Heart right ventricle (tissue), 16 donors: ENCODE measurements at regions not wholly inside any gene's neighbourhood (a gene's known extent, or its start where the extent isn't known, plus 50 kb on each side); places are given as distances from the start of the nearest gene placed in this dataset.

Experiments
- ATAC-seq, 8 donors: fragments of 200-7000 bp; cut with Tn5 transposase; one replicate each; pipeline ENCODE4 v1.9.1; 2020; ENCODE audit warnings: mild to moderate bottlenecking in 8 of 8, moderate library complexity in 8 of 8, moderate number of reproducible peaks in 1 of 8
- DNase-seq, 2 donors: peaks; one replicate each; pipeline ENCODE4 v3.0.0-alpha.2; 2020
- H3K27ac ChIP-seq, 10 donors: fragments of 200-600 bp; sonication (generic) in 2 of 10; one replicate each; pipeline versions ENCODE4 v1.5.0 to v1.8.0; 2020 to 2022; ENCODE audit warnings: mild to moderate bottlenecking in 3 of 10
- H3K27me3 ChIP-seq, 7 donors: fragments of 200-600 bp; one replicate each; pipeline ENCODE4 v1.8.0; 2021 to 2022; ENCODE audit warnings: mild to moderate bottlenecking in 2 of 7
- H3K36me3 ChIP-seq, 9 donors: fragments of 200-600 bp; sonication (generic) in 1 of 9; one replicate each; pipeline versions ENCODE4 v1.5.0 to v1.8.0; 2020 to 2022; ENCODE audit warnings: mild to moderate bottlenecking in 2 of 9
- H3K4me1 ChIP-seq, 9 donors: fragments of 200-600 bp; sonication (generic) in 1 of 9; one replicate each; pipeline versions ENCODE4 v1.5.0 to v1.8.0; 2020 to 2022; ENCODE audit warnings: mild to moderate bottlenecking in 4 of 9
- H3K4me3 ChIP-seq, 10 donors: fragments of 200-600 bp; sonication (generic) in 2 of 10; one replicate each; pipeline versions ENCODE4 v1.5.0 to v1.8.0; 2020 to 2022; ENCODE audit warnings: mild to moderate bottlenecking in 7 of 10, moderate library complexity in 2 of 10
- H3K9me3 ChIP-seq, 11 donors: fragments of 200-600 bp in 10 of 11; sonication (generic) in 2 of 11; one replicate each; pipeline versions ENCODE4 v1.5.0 to v1.8.0; 2013 to 2022; ENCODE audit warnings: mild to moderate bottlenecking in 2 of 11, control low read depth in 1 of 11, moderate library complexity in 1 of 11
- WGBS, 2 donors: extraction: QIAGEN DNeasy Blood & Tissue Kit; methylation state at CpG; one replicate each; pipeline ENCODE4 v1.1.7; 2013; ENCODE audit warnings: inconsistent platforms in 1 of 2; 5-methylcytosine and 5-hydroxymethylcytosine counted together
- intact Hi-C, 10 donors: fragments of 100-400 bp; cut with DNase I; formaldehyde crosslinking; loops; one replicate each; pipeline versions ENCODE4 v1.11.1 to v1.14.2; 2022
- TF ChIP-seq, protein P1 (sequence below), 9 donors: fragments of 200-600 bp; sonication (generic) in 2 of 9; IDR thresholded peaks; one replicate each; pipeline versions ENCODE4 v1.5.0 to v1.8.0; 2021 to 2022; ENCODE audit warnings: antibody characterized with exemption in 9 of 9, mild to moderate bottlenecking in 5 of 9, moderate library complexity in 1 of 9
- donor health status: Arrhythmogenic right ventricular cardiomyopathy.
- donor health status: ischemic (EF 13 %, LVEDD 7.1; RV severe dilation, severe dysfunction).
- donor health status: healthy with polysubstance abuse.
- donor health status: DM: no; HTN: yes; CAD: no.
- donor health status: DM: no; HTN: no; CAD: no.
- donor health status: ischemic (EF 25% LVEDD 6.9; RV normal size, moderate dysfunction).
- donor health status: ischemic (EF 25% LVEDD 5.7; RV mildly dilated, moderate dysfunction).
- donor health status: healthy.
- donor health status: DM: yes; HTN: yes; CAD: no.
- donor health status: Ischemic cardiomyopathy.
- donor health status: ischemic (EF 35%, LVEDD 5.7; RV mildly dilated, moderate dysfunction).
- donor health status: nonischemic (EF 11% LVEDD 7.7; RV severe dilation, severe dysfunction).
- donor health status: DM: yes; HTN: yes; CAD: no.
- donor health status: PGD.
- donor health status: ischemic (EF 29% LVEDD 5.4; RV normal size, mild dysfunction).
- donor health status: nonischemic (EF 23%, LVEDD 6.1; RV moderate dilation, normal function).

GRCh38 chr10:89078724-89079672, 88.4 kb downstream of the FAS start:
- no peaks in the 10 kb centered on the region for H3K27me3 ChIP-seq
- DNase-seq = no peak
- no peak overlapping the region for H3K27ac ChIP-seq
- H3K9me3 ChIP-seq = no peaks in the 10 kb centered on the region
- TF ChIP-seq, protein P1, sequence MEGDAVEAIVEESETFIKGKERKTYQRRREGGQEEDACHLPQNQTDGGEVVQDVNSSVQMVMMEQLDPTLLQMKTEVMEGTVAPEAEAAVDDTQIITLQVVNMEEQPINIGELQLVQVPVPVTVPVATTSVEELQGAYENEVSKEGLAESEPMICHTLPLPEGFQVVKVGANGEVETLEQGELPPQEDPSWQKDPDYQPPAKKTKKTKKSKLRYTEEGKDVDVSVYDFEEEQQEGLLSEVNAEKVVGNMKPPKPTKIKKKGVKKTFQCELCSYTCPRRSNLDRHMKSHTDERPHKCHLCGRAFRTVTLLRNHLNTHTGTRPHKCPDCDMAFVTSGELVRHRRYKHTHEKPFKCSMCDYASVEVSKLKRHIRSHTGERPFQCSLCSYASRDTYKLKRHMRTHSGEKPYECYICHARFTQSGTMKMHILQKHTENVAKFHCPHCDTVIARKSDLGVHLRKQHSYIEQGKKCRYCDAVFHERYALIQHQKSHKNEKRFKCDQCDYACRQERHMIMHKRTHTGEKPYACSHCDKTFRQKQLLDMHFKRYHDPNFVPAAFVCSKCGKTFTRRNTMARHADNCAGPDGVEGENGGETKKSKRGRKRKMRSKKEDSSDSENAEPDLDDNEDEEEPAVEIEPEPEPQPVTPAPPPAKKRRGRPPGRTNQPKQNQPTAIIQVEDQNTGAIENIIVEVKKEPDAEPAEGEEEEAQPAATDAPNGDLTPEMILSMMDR (IDR thresholded peaks at IDR 0.05) = no peak
- WGBS, 2 donors = 85 to 86% methylated on average over 9 of the region's 9 CpGs
- intact Hi-C loops = loop anchor here in 1 of 10 donors (5.0 kb wide), 1 partner anchor 118 kb away; no protein-coding TSS in a partner anchor
- H3K4me3 ChIP-seq = no peak overlapping the region
- ATAC-seq = no peak
- H3K36me3 ChIP-seq = no peaks in the 10 kb centered on the region
- H3K4me1 ChIP-seq = peaks cover 0 to 43% (median 11%) of the 10 kb centered on the region in 9 donors

GRCh38 chr10:89076120-89076519, 85.5 kb downstream of the FAS start:
- WGBS, 2 donors = 96% methylated on average over 2 of the region's 2 CpGs
- Histone ChIP-seq H3K4me3 (no peak overlapping the region), H3K4me1 (peaks cover 3 to 33% (median 16%) of the 10 kb centered on the region in 9 donors), H3K27me3 (no peaks in the 10 kb centered on the region), H3K9me3 (no peaks in the 10 kb centered on the region), H3K27ac (no peak overlapping the region), H3K36me3 (no peaks in the 10 kb centered on the region)
- DNase-seq (no peak), ATAC-seq (no peak)
- intact Hi-C loops = loop anchor here in 1 of 10 donors (5.0 kb wide), 1 partner anchor 121 kb away; no protein-coding TSS in a partner anchor
- TF ChIP-seq, protein P1 (IDR thresholded peaks at IDR 0.05) = no peak

DNA sequence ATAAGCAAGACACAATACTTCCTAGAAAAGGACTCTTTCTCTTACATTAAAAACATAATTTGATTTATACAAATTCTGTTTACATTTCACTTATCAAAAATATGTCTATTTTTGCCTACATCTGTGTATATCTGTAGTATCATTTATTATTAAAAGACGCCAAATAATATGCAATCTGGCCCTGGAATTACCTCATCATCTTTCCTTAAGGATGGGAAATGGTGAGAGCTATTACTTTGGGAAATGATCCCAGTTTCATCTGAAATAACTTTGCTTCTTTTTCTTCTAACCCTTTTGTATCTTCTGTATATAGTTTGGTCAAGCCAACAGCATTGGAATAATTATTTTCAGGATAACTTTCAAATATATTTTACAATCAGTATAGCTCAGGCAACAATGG, 85.0 kb downstream of the FAS start:
- DNase-seq (no peak), ATAC-seq (no peak)
- Histone ChIP-seq H3K4me1 (peaks cover 3 to 32% (median 16%) of the 10 kb centered on the region in 9 donors), H3K9me3 (no peaks in the 10 kb centered on the region), H3K27ac (no peak overlapping the region), H3K27me3 (no peaks in the 10 kb centered on the region), H3K36me3 (no peaks in the 10 kb centered on the region), H3K4me3 (no peak overlapping the region)
- 92 to 95% methylated on average over 1 of the region's 1 CpG for WGBS, 2 donors
- intact Hi-C loops = loop anchor here in 1 of 10 donors (5.0 kb wide), 1 partner anchor 122 kb away; no protein-coding TSS in a partner anchor
- TF ChIP-seq, protein P1 (IDR thresholded peaks at IDR 0.05) = no peak

GRCh38 chr10:89074120-89074519, 83.5 kb downstream of the FAS start:
- Histone ChIP-seq H3K4me1 (peaks cover 3 to 22% (median 16%) of the 10 kb centered on the region in 9 donors), H3K9me3 (no peaks in the 10 kb centered on the region), H3K27ac (peak overlapping the region in 9 of 10 donors; percentile 29 to 68 (median 57)), H3K27me3 (no peaks in the 10 kb centered on the region), H3K4me3 (no peak overlapping the region), H3K36me3 (no peaks in the 10 kb centered on the region)
- peak; percentile 34 to 51 for DNase-seq
- peak; percentile 52 to 87 (median 78) for ATAC-seq
- intact Hi-C loops = loop anchor here in 1 of 10 donors (5.0 kb wide), 1 partner anchor 37 kb away; no protein-coding TSS in a partner anchor
- 30 to 49% methylated on average over 3 of the region's 3 CpGs for WGBS, 2 donors
- TF ChIP-seq, protein P1 (IDR thresholded peaks at IDR 0.05) = no peak
